Mucosa of descending colon (tissue), 3 donors: ENCODE measurements at regions not wholly inside any gene's neighbourhood (a gene's known extent, or its start where the extent isn't known, plus 50 kb on each side); places are given as distances from the start of the nearest gene placed in this dataset.
A peak's percentile ranks its signal among the peaks of the same experiment; 100 is the strongest.

Source experiments
- ATAC-seq: fragments of 200-7000 bp; cut with Tn5 transposase; one replicate; pipeline ENCODE4 v1.9.1; 2020; ENCODE audit warnings: mild to moderate bottlenecking, moderate library complexity
- DNase-seq, 3 donors: peaks; one replicate each; pipeline ENCODE4 v3.0.0-alpha.2; 2020
- H3K36me3 ChIP-seq: fragments of 200-600 bp; one replicate; pipeline ENCODE4 v1.8.0; 2021; ENCODE audit warnings: low read depth, mild to moderate bottlenecking
- H3K4me1 ChIP-seq: fragments of 200-600 bp; one replicate; pipeline ENCODE4 v1.8.0; 2021; ENCODE audit warnings: low read depth, mild to moderate bottlenecking
- H3K4me3 ChIP-seq: fragments of 200-600 bp; one replicate; pipeline ENCODE4 v1.8.0; 2021; ENCODE audit warnings: mild to moderate bottlenecking
- H3K9me3 ChIP-seq: fragments of 200-600 bp; one replicate; pipeline ENCODE4 v1.8.0; 2021; ENCODE audit warnings: mild to moderate bottlenecking
- intact Hi-C, 2 donors: fragments of 100-400 bp; cut with DNase I in 1 of 2; cut with micrococcal nuclease in 1 of 2; formaldehyde crosslinking; loops; one replicate each; pipeline versions ENCODE4 v1.11.0 to v1.11.1; 2022; cut with DNase I, micrococcal nuclease
- TF ChIP-seq, protein P1 (sequence below): fragments of 200-600 bp; IDR thresholded peaks from one replicate; pipeline ENCODE4 v1.8.0; 2022; ENCODE audit warnings: antibody characterized with exemption, mild to moderate bottlenecking
- donor health status: DM: no; HTN: no; CAD: no; lungs with moderate emphysema.
- donor health status: DM: no; HTN: no; CAD: no.
- donor health status: DM: no; HTN: yes; CAD: no.

DNA sequence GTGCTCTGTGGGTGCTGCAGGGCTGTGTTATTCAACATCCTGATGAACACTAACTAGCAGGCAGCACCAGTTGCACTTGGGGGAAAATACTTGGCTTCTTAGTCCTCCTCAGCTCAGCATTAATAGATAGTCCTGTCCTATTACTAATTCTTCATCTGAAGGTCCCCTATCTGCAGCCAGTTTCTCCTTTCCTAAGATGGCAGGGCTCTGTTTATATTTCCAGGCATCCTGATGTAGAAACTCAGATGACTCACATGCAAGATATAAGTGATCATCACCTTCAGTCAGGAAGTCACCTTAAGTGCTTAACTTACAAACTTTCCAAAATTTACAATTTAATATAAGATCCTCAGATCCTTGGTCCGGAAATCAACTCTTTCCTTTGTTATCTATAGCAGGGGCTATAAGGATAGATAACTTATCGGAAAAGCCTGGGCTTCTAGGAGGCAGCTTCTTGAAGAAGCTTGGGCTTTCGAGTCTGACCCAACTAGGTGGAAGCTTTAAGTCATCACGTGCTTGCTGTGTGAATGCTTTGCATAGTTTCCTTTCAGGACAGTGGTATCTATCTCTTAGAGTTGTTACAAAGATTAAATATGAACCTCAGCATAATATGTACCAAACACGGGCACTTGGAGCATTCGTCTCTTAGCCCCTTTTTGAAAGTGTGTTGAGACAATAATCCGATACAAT, 181.0 kb upstream of the GRIP1 start:
- Histone ChIP-seq H3K36me3 (no peaks in the 10 kb centered on the region), H3K4me1 (no peaks in the 10 kb centered on the region), H3K4me3 (no peak overlapping the region), H3K9me3 (no peaks in the 10 kb centered on the region)
- intact Hi-C loops: no loop called here
- no peak for ATAC-seq
- TF ChIP-seq, protein P1, sequence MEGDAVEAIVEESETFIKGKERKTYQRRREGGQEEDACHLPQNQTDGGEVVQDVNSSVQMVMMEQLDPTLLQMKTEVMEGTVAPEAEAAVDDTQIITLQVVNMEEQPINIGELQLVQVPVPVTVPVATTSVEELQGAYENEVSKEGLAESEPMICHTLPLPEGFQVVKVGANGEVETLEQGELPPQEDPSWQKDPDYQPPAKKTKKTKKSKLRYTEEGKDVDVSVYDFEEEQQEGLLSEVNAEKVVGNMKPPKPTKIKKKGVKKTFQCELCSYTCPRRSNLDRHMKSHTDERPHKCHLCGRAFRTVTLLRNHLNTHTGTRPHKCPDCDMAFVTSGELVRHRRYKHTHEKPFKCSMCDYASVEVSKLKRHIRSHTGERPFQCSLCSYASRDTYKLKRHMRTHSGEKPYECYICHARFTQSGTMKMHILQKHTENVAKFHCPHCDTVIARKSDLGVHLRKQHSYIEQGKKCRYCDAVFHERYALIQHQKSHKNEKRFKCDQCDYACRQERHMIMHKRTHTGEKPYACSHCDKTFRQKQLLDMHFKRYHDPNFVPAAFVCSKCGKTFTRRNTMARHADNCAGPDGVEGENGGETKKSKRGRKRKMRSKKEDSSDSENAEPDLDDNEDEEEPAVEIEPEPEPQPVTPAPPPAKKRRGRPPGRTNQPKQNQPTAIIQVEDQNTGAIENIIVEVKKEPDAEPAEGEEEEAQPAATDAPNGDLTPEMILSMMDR: no peak
- no peak for DNase-seq

DNA sequence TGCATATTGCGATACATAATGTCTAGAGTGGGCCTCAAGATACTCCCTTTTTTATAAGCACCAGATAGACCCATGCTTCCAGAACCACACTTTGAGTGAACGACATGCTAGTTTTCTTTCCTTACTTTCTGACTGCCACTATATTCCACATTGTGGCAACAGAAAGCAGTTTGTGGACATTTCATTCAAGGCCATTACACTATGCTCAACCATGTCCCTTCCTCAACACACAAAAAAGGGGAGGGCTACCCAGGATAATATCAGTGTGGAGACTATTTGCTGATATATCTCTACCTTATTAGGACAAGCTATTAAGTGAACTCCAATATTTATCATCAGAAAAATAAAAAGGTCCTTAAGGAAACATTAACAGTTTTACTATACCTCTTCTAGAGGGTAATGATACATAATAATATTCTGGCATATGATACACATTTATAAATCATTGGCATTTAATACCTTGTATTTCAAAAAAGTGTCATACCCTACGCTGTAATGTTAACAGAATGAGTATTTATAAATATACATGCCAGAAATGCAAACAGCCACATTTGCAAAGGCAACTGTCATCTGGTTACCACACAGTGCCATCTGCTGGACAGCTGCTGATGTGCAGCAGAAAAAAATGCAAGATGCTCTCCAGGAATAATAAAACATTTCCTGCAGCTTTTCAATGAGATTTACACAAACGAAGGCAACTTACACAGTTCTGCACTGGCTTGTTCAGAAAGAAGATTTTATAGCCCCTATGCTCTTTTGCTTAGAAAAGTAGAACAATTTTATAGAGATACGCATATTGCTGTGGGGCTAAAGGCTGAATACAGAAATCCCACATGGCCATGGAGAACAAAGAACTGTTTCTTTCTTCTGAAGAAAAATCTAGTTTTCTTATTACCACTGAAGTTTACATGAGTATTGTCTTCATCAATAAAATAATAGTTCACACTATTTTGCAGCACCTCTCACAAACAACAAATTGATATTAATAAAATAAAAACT, 182.2 kb upstream of the GRIP1 start:
- intact Hi-C loops: no loop called here
- ATAC-seq (peak; percentile 67), DNase-seq (peak in 2 of 3 donors; percentile 64 to 80)
- H3K4me3 ChIP-seq: no peak overlapping the region
- H3K36me3 ChIP-seq: no peaks in the 10 kb centered on the region
- TF ChIP-seq, protein P1: peak; percentile 83
- H3K4me1 ChIP-seq: no peaks in the 10 kb centered on the region
- no peaks in the 10 kb centered on the region for H3K9me3 ChIP-seq

DNA sequence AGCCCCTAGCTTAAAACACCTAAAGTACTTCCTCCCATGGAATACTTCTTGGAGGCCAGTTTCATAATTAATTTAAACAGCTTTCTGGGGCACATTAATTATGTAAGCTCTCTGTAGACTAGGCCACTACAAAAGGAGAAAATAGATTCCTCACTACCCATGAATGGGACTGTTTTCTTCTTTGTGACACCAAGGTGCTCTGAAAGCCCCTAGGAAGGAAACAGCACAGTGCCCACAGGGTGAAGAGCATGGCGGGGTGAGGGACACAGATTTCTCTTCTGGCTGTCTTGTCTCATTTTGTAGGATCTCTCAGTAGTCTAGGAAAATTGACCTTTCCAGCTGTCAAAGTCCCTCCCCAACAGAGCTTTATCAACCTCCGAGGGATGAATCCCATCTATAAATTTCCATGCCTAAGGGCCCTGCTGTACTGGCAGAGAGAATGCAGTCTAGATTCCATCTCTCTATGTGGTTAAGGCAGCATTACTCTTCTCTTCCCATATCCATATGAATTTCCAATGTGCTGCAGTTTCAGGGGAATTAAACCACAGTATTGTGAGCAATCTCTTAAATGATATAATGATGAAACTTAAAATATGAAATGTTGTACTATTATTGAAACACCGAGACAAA, 183.6 kb upstream of the GRIP1 start:
- no peaks in the 10 kb centered on the region for H3K36me3 ChIP-seq
- intact Hi-C loops: no loop called here
- TF ChIP-seq, protein P1: no peak
- DNase-seq: no peak
- H3K4me1 ChIP-seq: no peaks in the 10 kb centered on the region
- no peak overlapping the region for H3K4me3 ChIP-seq
- H3K9me3 ChIP-seq: no peaks in the 10 kb centered on the region
- ATAC-seq: no peak

DNA sequence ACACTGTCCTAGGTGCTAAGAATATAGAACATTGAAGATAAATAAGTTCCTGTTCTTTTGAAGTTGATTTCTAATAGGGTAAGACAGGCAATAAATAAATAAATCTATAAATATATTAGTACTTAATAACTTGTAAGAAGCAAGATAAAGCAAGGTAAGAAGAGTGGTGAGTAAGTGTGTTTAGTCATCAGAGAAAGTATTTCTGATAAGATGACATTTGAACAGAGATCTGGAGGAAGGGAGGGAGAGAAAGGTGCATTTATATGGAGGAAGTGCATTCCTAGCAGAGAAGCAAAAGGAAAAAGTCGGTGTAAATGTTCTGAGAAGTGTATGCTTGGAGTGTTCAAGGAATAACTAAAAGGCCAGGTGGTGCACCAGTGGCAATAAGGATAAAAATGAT, 184.4 kb upstream of the GRIP1 start:
- DNase-seq: no peak
- TF ChIP-seq, protein P1: no peak
- no peaks in the 10 kb centered on the region for H3K4me1 ChIP-seq
- no peaks in the 10 kb centered on the region for H3K9me3 ChIP-seq
- no peak for ATAC-seq
- H3K36me3 ChIP-seq: no peaks in the 10 kb centered on the region
- intact Hi-C loops: no loop called here
- H3K4me3 ChIP-seq: no peak overlapping the region

DNA sequence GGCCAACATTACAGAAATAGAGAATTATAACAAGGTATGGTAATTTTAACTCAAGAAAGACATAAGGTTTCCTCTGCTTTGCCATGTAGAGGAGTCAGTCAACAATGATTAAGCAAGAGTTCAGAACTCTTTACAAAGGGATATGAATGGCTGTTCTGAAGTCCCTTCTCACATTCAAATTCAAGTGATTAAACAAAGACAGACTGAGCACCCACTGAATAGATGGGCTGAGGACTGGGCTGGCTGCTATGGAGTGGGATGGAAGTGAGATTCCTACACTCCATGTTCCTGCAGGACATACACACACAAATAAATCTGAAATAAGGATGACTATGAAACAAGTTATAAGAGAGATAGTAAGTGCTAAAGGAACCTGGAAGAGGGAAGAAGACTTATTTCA, 199.0 kb upstream of the GRIP1 start:
- TF ChIP-seq, protein P1: no peak
- no peak for ATAC-seq

More for the DNA sequence above, 199.0 kb upstream of the GRIP1 start:
- H3K4me3 ChIP-seq: no peak overlapping the region
- intact Hi-C loops: no loop called here
- no peak for DNase-seq
- no peaks in the 10 kb centered on the region for H3K36me3 ChIP-seq
- H3K9me3 ChIP-seq: no peaks in the 10 kb centered on the region
- H3K4me1 ChIP-seq: no peaks in the 10 kb centered on the region
